ENCODE measurements at regions not wholly inside any gene's neighbourhood (a gene's known extent, or its start where the extent isn't known, plus 50 kb on each side); places are given as distances from the start of the nearest gene placed in this dataset.

- in situ Hi-C loops (cut with HindIII; ENCODE audit: low sequenced_read_pairs) = no loop called here
- peak; percentile 62 for DNase-seq (ENCODE audit: low read depth, low spot score)
- TF ChIP-seq CTCF (IDR thresholded peaks at IDR 0.05; ENCODE audit: low read depth, low read length) = peak; percentile 82
- no peak overlapping the region for H3K4me3 ChIP-seq (ENCODE audit: low read depth, low read length)
These were observed 309.6 kb downstream of the TUSC7 start for GRCh38 chr3:117019082-117019713.

GRCh38 chr3:117026401-117026800, 316.8 kb downstream of the TUSC7 start:
- DNase-seq (ENCODE audit: low read depth, low spot score) = no peak
- in situ Hi-C loops (cut with HindIII; ENCODE audit: low sequenced_read_pairs) = no loop called here
- no peak for TF ChIP-seq CTCF (IDR thresholded peaks at IDR 0.05; ENCODE audit: low read depth, low read length)
- H3K4me3 ChIP-seq (ENCODE audit: low read depth, low read length) = no peak overlapping the region

- H3K4me3 ChIP-seq (ENCODE audit: low read depth, low read length) = no peak overlapping the region
- in situ Hi-C loops (cut with HindIII; ENCODE audit: low sequenced_read_pairs) = no loop called here
- no peak for TF ChIP-seq CTCF (IDR thresholded peaks at IDR 0.05; ENCODE audit: low read depth, low read length)
- peak; percentile 4 for DNase-seq (ENCODE audit: low read depth, low spot score)
These were observed 326.2 kb downstream of the TUSC7 start for GRCh38 chr3:117035745-117036144.

GRCh38 chr3:117036259-117036799, 326.8 kb downstream of the TUSC7 start:
- in situ Hi-C loops (cut with HindIII; ENCODE audit: low sequenced_read_pairs) = no loop called here
- H3K4me3 ChIP-seq (ENCODE audit: low read depth, low read length) = no peak overlapping the region
- peak; percentile 61 for DNase-seq (ENCODE audit: low read depth, low spot score)
- TF ChIP-seq CTCF (IDR thresholded peaks at IDR 0.05; ENCODE audit: low read depth, low read length) = no peak

- in situ Hi-C loops (cut with HindIII; ENCODE audit: low sequenced_read_pairs) = no loop called here
- TF ChIP-seq CTCF (IDR thresholded peaks at IDR 0.05; ENCODE audit: low read depth, low read length) = no peak
- DNase-seq (ENCODE audit: low read depth, low spot score) = no peak
- no peak overlapping the region for H3K4me3 ChIP-seq (ENCODE audit: low read depth, low read length)
These were observed 335.6 kb downstream of the TUSC7 start for GRCh38 chr3:117045143-117045542.

GRCh38 chr3:117047951-117048705, 338.5 kb downstream of the TUSC7 start:
- no peak for DNase-seq (ENCODE audit: low read depth, low spot score)
- no peak overlapping the region for H3K4me3 ChIP-seq (ENCODE audit: low read depth, low read length)
- in situ Hi-C loops (cut with HindIII; ENCODE audit: low sequenced_read_pairs) = no loop called here
- TF ChIP-seq CTCF (IDR thresholded peaks at IDR 0.05; ENCODE audit: low read depth, low read length) = no peak

Measured in astrocyte of the spinal cord (primary cell).